Skin epidermis (tissue), 12 donors: ENCODE measurements at regions not wholly inside any gene's neighbourhood (a gene's known extent, or its start where the extent isn't known, plus 50 kb on each side); places are given as distances from the start of the nearest gene placed in this dataset.

Source experiments
- H3K27ac ChIP-seq, 21 experiments: fragments of 200-600 bp; sonication (generic) in 11 of 21; one replicate each; pipeline ENCODE4 v1.5.0; 2020; ENCODE audit warnings: mild to moderate bottlenecking in 3 of 21, inconsistent platforms in 2 of 21, moderate library complexity in 2 of 21
- H3K4me3 ChIP-seq, 7 experiments: fragments of 200-600 bp; sonication (generic) in 2 of 7; one replicate each; pipeline ENCODE4 v1.5.0; 2020; ENCODE audit warnings: inconsistent platforms in 2 of 7, mild to moderate bottlenecking in 2 of 7, moderate library complexity in 1 of 7

DNA sequence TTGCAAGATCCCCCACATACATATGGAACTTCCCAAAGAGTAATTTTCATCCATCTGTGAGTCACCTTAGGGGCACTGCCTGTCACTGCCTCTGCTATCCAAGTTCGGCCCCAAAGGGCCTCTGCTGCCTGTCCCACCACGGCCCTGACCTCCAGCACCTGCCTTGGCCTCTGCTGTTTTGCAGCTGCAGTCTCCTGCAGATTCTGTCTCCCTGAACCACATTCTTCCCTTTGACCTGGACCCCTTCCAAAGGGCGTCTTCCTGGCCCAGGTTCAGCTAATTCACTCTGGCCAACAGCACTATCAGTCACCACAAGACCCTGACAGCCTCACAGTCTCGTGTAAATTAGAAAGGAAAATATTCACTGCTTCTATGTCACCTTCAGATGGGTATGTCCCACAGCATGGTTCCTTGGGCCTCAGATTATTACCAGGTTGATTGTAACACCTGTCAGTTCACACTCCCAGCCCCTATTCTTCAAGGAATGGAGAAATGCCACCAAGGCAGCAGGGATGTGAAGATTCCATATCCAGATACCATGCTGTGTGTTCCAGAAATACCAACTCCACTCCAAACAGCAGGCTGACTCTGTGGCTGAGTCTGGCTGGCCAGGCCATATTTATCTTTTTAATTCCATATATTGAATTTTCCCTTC lies 479.3 kb downstream of the ARHGEF28 start:
- Histone ChIP-seq H3K27ac (no peak overlapping the region), H3K4me3 (no peak overlapping the region)

DNA sequence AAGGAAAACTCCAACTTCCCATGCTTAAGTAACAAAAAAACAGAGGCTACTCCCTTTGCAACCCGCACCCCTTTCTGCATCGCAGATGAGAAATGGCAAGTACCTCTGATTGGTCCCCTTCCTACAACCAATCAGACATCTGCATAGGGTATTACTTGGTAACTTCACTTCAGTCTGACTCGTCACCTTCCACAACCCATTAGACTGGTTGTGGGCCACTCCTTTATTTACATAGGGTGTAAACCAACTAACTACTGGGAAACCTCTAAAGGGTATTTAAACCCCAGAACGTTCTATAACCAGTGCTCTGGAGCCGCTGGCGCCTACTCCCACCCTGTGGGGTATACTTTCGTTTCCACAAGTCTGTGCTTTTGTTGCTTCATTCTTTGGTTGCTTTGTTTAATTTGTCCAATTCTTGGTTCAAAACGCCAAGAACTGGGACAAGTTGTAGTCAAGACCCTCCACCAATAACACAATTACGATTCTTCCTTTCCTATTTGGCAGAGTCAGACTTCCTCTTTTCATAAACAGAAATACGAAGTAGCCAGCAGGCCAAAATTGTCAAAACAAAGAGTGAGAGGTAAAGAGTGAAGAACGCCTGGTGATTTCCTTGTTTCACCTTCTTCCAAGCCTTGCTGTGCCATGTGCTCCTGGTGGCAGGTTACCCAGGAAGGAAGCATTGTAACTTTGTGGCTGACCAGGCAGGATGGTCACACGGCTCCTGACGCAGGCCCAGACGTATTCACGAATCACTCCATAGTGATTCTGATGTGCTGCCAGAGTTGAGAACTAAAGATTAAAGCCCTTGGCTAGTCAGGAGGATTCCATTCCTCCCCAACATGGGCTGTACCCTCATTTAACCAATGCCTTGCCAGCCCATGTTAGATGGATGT lies 477.4 kb downstream of the ARHGEF28 start:
- H3K4me3 ChIP-seq = no peak overlapping the region
- H3K27ac ChIP-seq = no peak overlapping the region

DNA sequence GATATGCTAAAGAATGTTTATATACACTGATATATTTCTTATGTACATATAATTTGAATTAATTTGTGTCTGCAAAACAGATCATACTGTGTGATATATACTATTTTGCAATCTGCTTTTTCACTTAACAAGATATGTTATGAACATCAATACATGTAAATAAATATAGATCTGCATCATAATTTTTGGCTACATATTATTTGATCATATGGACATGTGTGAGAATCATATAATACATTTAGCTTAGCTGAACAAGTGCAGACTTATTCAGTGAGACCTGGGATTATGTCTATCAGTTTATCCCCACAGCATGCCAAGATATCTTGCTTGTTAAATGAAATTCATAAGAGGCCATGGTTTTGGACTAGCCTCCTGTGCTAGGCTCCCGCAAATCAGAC lies 474.3 kb downstream of the ARHGEF28 start:
- no peak overlapping the region for H3K27ac ChIP-seq
- no peak overlapping the region for H3K4me3 ChIP-seq

DNA sequence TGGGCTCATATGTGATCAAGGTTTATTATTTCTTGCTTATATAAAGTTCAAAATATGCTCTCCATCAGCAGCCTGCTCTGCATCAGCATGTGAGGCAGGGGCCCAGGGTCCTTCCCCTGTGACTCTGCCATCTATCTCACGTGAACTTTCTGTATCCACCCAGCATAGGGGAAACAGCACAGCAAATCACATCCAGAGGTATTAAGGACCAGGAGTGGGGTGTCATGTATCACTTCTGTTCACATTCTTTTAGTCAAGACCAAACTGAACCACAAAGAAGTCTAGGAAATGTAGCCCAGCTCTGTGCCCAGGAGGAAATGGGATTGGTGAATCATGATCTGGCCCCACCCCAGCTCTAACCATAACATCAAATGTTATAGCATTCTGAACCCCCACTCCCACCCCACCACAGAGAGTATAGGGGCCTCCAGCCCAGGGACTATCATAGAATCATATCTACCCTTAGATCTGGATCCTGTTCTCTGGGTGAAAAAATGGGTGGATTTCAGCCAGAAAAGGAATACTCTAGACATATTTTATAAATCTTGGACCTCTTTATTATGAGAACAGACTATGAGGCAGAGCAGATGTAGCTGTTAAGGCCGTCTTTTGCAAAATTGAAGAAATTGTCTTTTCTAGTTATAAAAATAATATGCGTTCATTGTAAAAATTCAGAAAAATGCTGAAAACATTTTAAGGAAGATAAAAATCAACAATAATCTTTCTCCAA lies 473.7 kb downstream of the ARHGEF28 start:
- H3K4me3 ChIP-seq = no peak overlapping the region
- no peak overlapping the region for H3K27ac ChIP-seq

DNA sequence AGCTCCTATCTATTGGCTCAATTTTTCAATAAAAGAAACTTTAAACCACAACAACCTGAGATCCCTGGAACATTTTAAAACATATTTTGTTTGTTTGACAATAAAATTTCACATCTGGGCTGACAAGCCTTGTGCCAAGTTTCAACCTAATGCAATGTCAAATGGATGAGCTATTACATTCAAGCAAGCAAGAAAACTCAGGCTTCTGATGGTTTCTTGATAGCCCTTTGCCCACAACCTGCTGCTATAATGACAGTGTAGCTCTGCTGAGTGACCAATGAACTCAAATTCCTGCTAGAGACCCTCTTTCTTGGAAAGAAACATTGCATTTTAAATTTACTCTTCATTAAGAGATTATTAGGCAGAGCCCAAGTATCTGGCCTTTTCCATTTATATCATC lies 472.9 kb downstream of the ARHGEF28 start:
- H3K27ac ChIP-seq = no peak overlapping the region
- H3K4me3 ChIP-seq = no peak overlapping the region

DNA sequence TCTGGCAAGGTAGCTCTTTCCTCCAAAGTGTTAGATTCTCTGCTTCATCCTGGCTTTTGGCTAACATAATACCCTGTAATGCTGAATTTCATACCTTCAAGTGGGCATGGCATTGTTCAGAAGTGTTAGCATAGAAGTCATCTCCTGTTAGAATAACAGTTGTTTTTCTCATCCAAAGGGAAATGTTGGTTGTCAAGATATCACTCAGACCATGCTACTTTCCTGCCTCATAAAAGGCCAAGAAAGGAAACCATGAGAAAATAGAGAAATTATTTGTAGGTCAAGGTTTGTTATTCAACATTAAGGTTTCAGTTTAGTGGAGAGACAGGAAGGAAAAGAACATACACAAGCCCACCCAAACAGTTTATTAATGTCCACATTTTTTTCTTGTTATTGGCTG lies 472.5 kb downstream of the ARHGEF28 start:
- Histone ChIP-seq H3K27ac (no peak overlapping the region), H3K4me3 (no peak overlapping the region)

DNA sequence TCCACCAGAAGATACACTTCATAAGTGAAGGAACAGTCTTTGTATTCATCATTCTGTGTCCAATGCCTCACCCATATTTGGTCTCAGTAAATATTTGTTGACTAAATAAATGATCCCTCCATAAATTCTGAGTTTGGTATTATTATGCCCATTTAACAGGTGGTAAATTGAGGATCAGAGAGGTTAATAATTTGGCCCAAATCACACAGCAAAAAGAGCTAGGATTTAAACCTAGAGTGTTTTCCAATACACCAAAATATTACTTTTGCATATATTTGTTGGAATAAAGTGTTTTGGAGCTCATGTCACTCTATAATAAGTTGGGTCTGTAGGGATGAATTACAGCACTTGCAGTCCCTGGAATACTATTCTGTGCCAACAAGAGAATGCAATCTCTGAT lies 470.3 kb downstream of the ARHGEF28 start:
- no peak overlapping the region for H3K27ac ChIP-seq

DNA sequence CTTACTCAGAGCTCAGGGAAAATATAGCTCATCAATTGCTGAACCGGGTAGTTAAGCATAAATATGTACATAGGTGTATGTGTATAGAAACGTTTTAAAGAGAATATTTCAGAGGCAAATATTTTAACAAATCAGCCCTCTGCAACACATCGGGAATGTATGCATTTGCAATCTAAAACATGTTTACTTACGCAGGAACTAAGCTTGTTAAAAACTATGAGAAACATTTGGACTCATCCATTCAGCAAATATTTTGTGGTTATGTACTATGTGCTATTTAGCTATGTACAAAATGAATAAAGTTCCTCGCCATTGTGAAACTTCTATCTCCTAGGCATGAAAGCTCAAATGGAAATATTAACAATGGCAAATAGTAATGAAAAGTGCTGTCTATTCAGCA lies 469.9 kb downstream of the ARHGEF28 start:
- Histone ChIP-seq H3K4me3 (no peak overlapping the region), H3K27ac (no peak overlapping the region)

More for the DNA sequence above, 470.3 kb downstream of the ARHGEF28 start:
- no peak overlapping the region for H3K4me3 ChIP-seq

DNA sequence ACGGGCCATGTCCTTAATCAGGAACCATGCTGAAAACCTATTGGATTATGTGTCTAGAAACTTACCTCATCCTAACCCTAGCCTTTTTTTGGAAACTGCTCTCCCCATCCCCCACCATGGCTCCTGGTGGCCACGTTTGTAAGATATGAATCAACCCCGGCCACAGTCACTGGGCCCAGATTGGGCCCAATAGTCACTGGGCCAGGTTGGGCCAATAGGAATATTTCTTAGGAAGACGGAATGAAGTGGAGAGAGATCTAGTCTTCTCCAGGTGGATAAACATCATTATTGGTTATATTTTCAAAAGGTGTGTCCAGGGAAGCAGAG lies 468.7 kb downstream of the ARHGEF28 start:
- H3K4me3 ChIP-seq = no peak overlapping the region
- no peak overlapping the region for H3K27ac ChIP-seq

DNA sequence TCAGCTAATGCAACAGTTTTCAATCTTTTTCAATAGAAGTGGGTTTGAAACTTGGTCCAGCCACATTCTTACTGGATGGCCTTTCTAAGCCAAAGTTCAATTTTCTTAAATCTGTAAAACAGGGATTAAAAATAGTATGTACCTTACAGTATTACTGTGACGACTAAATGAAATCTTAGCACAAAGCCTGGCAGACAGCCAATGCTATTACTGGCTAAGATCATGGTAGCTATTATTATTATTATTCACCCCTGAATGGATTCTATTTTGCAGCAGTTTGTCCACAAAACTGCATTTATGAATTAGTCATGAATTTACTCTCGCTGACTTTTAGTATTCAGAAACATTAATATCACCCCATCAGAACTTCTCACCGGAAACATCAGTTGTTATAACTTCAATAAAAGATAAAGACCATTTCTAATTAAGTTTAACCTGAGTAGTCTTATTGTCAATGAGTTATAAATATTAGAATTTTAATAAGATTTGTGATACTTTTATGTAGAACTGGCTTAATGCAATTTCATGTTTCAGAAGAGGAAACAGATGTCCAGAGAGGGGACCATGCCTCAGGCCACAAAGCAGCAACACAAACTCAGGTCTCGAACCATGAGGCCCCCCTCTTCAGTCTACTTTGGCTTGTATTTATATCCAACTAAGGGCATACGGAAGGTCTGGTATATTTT lies 468.2 kb downstream of the ARHGEF28 start:
- Histone ChIP-seq H3K4me3 (no peak overlapping the region), H3K27ac (no peak overlapping the region)

DNA sequence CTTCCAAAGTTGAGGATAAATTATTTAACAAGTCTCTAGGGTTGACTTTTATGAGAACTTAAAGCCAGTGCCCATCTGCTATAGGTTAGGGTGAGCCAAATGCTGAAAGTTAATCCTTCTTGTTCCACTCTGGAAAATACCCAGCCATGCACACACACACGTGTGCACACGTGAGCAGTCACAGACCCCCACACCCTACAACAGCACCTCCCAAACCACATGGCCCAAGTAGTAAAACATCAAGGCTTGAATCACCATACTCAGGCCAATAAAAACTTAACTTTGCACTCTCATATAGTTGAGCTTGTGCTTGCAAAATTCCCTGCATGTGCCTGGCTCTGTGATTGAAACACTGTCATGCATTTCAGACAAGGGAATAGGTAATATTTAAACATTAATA lies 467.6 kb downstream of the ARHGEF28 start:
- Histone ChIP-seq H3K4me3 (no peak overlapping the region), H3K27ac (no peak overlapping the region)

DNA sequence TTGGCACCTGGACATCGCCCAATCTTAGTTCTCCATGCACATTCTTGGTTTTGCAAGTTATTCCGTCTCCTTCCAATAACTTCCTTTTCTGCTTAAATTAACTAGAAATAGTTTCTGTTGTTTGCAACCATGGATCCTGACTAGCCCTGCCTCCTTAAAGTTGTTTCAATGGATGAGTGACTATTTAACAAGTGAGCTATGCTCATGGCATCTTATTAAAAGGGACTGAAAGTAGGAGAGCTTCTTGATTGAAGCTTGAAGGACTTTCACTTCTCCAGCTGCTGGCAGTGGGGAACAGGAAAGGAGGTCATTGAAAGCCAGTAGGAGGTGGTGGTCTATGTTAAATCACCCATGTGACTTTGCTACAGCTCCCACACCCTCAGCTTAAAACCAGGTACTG lies 466.8 kb downstream of the ARHGEF28 start:
- H3K4me3 ChIP-seq = no peak overlapping the region

DNA sequence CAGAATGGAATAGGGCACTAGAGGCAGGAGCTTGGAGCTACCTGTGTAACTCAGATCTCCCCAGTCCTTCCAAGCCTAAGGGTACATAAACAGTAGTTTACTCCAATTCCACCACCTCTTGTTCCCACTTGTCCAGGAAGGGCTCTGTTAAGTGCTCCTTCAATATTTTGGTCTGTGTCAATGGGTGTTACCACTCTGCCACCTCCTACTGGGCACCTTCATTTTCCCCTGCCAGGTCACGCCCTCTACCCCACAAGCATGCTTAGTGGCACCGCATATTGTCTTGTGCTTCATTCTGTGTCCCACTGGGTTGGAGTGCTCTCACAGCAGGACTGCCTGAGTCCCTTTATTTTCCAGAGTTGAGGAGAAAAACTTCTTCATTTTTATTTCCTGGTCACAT lies 459.8 kb downstream of the ARHGEF28 start:
- Histone ChIP-seq H3K4me3 (no peak overlapping the region), H3K27ac (no peak overlapping the region)

More for the DNA sequence above, 466.8 kb downstream of the ARHGEF28 start:
- no peak overlapping the region for H3K27ac ChIP-seq

DNA sequence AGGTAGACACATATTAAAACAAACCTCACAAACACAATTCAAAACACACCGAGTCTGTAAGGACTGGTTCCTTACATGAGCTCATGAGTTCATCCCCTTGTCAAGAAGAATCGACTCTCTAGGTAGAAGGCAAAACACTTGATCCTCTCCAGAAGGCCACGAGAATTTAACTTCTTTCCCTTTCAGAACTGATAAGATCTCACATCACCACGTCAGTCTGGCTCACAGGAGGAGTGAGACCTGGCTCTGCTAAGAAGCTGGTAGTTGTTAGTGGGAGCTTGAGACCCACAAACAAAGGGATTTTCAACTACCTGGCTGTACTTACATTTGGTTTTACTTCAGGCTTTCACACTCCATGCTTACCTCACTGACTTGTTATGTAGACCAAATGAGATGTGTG lies 459.2 kb downstream of the ARHGEF28 start:
- Histone ChIP-seq H3K4me3 (no peak overlapping the region), H3K27ac (no peak overlapping the region)

DNA sequence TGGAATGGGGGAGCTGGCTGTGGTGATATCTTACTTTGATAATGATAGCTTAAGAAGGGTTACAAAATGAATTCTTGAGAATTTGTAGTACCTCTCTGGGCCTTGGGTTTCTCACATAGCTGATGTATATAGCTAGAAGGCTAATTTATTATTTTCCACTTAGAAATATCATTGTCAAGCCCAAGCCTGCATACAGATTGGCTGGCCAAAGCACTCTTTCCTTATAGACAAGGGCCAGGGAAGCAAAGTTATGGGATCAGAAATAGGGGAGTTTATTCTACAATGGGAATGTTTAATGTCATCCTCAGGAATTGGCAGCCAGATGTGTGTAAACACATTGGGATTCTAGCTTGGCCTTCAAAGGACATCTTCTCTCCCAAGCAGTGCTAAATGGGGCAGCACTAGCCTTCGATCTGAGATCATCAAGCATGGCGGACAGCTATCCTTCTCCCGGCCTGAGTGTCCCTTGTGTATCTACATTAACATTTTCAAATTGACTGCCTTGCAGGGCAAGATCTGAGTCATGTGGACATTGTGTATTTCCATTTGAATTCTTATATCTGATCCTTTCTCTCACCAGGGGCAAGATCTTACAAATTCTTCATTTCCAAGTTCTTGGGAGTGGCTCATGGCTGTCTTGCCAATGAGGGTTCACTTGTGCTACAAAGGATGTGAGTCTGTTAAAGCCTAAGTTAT lies 457.2 kb downstream of the ARHGEF28 start:
- Histone ChIP-seq H3K27ac (no peak overlapping the region), H3K4me3 (no peak overlapping the region)

DNA sequence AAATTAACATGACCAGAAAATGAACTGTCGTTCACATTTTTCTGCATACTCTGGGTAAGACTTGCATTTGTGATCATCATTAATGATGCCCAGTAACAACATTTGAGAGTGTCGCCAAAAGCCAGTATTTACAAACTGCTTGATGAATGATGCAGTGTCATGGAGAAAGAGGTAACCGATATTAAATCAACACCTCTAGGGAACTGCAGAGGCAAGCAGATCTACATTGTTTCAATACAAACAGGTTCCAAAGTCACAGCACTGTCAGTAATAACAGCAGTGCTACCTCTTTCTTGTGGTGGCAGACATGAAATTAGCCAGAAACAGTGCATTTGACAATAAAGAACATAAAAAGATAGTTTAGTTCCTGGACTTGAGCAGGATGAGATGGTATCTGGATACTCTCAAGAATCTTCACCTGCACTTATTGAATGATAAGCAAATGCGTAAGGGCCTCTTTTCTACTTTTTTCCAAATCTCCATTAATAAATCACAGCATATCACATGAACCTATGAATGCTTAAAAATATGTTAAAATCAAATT lies 456.6 kb downstream of the ARHGEF28 start:
- H3K27ac ChIP-seq = no peak overlapping the region
- no peak overlapping the region for H3K4me3 ChIP-seq

DNA sequence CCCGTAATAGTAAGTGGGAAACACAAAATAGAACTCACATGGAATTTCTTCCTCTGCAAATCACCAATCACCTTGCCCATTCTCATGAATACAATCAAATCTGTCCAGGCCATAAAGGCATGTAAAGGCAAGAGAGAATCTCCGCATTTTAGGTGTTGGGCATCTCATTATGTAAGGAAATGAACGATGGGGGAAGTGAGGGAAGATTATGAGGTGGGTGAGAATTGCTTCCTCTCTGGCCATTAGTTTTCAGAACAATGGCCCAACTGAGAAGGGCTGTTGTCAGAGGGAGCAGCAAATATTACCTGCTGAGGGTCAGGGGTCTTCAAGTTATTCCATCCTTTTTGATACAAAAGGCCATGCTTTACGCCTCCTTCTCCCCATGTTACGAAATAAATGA lies 455.1 kb downstream of the ARHGEF28 start:
- Histone ChIP-seq H3K27ac (no peak overlapping the region), H3K4me3 (no peak overlapping the region)

DNA sequence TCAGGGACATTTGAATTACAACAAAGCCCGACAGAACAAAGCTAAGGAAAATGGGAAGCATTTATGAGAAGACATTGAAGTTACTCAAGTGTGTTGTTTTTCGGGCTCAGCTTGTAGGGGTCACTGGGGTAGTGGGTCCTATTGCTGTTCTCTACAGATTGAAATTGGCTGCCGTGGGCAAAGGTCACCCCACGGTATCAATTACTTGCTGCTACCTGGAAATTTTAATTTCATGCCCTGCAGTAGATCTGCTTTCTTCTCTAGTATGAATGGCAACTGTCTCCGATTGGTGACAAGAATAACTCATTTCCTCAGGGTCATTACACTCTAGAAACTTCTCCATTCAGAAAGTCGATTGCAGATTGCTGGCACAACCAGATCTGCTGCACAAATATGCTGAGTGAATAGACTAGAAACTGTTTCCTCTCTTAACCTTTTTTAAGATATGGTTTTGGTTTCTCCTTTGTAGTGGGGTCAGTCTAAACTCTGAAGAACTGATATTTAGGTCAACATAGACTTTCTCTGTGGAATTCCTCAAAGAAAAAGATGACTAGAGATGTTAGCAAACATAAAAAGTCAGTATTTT lies 454.1 kb downstream of the ARHGEF28 start:
- H3K27ac ChIP-seq = no peak overlapping the region
- no peak overlapping the region for H3K4me3 ChIP-seq
